LNCaP clone FGC (cell line): ENCODE measurements at regions not wholly inside any gene's neighbourhood (a gene's known extent, or its start where the extent isn't known, plus 50 kb on each side); places are given as distances from the start of the nearest gene placed in this dataset.

ENCODE experiments used
- DNase-seq: peaks from one replicate; pipeline ENCODE4 v3.0.0-alpha.2; 2011; ENCODE audit warnings: low read depth
- H3K4me3 ChIP-seq: 2 replicates; pipeline ENCODE4 v1.5.1; 2011; ENCODE audit warnings: mild to moderate bottlenecking, low read depth, low read length, control low read depth
- TF ChIP-seq, protein P1 (sequence below): IDR thresholded peaks from 2 replicates; pipeline ENCODE4 v1.5.1; 2012; ENCODE audit warnings: mild to moderate bottlenecking; ENCODE audit not compliant: control insufficient read depth, insufficient read depth; ENCODE audit errors: extremely low read depth

- DNase-seq = no peak
- TF ChIP-seq, protein P1, sequence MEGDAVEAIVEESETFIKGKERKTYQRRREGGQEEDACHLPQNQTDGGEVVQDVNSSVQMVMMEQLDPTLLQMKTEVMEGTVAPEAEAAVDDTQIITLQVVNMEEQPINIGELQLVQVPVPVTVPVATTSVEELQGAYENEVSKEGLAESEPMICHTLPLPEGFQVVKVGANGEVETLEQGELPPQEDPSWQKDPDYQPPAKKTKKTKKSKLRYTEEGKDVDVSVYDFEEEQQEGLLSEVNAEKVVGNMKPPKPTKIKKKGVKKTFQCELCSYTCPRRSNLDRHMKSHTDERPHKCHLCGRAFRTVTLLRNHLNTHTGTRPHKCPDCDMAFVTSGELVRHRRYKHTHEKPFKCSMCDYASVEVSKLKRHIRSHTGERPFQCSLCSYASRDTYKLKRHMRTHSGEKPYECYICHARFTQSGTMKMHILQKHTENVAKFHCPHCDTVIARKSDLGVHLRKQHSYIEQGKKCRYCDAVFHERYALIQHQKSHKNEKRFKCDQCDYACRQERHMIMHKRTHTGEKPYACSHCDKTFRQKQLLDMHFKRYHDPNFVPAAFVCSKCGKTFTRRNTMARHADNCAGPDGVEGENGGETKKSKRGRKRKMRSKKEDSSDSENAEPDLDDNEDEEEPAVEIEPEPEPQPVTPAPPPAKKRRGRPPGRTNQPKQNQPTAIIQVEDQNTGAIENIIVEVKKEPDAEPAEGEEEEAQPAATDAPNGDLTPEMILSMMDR = no peak
- H3K4me3 ChIP-seq = no peak overlapping the region
Measured at GRCh38 chr2:177084607-177085006, 128.0 kb upstream of the HNRNPA3 start.

GRCh38 chr2:177088529-177088928 lies 124.1 kb upstream of the HNRNPA3 start:
- TF ChIP-seq, protein P1 = no peak
- DNase-seq = no peak
- no peak overlapping the region for H3K4me3 ChIP-seq

DNA sequence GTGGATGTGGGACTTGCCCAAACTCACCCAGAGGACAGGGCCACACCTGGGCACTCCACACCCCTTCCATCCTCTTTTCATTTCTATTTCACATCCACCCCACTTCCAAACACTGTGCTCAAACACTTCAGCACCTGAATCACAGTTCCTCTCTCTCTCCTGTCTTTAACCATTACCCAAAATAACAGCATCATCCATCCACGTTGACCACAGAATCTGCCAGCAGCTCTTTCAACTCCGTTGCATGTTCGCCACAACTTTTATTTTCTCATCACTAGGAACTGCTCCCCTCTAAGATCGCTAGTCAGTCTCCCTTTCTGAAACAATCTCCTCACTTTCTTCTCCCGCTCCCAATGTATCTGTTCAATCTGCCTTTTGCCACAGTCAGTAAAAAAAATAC lies 121.6 kb upstream of the HNRNPA3 start:
- TF ChIP-seq, protein P1 = no peak
- no peak overlapping the region for H3K4me3 ChIP-seq
- no peak for DNase-seq

DNA sequence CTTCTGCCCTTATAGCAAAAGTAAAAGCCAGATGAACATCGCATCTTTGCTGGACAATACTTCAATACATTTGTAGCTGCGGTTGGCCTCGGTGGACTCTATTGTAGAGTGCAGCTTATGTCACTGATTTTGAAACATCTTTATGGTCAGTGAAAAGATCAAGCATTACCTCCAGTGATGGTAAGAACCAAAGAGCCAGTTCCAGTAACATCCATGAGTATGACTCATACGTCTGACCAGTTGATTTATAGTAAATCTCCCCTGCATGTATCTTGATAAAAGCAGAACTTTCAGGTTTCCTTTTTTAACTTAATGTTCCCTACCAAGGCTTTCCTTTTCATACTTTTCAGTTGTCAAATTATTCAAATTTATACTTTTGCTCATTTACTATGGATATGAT lies 119.2 kb upstream of the HNRNPA3 start:
- no peak for DNase-seq
- TF ChIP-seq, protein P1 = no peak
- no peak overlapping the region for H3K4me3 ChIP-seq

GRCh38 chr2:177098001-177098613 lies 114.5 kb upstream of the HNRNPA3 start:
- DNase-seq = no peak
- no peak overlapping the region for H3K4me3 ChIP-seq
- TF ChIP-seq, protein P1 = no peak

DNA sequence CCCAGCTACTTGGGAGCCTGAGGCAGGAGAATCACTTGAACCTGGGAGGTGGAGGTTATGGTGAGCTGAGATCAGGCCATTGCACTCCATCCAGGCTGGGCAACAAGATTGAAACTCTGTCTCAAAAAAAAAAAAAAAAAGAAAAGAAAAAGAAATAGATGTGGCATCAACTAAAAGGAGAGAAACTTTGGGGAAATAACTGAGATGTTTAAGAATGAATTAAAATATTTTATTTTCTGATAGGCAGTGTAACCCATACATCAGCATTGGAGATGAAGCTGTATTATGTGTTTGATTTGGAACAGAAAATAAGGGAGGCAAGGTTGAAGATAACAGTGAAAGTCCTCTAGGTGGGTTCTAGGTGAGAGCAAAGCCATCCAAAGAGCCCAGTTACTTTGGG lies 110.7 kb upstream of the HNRNPA3 start:
- TF ChIP-seq, protein P1 = no peak
- H3K4me3 ChIP-seq = no peak overlapping the region
- no peak for DNase-seq

DNA sequence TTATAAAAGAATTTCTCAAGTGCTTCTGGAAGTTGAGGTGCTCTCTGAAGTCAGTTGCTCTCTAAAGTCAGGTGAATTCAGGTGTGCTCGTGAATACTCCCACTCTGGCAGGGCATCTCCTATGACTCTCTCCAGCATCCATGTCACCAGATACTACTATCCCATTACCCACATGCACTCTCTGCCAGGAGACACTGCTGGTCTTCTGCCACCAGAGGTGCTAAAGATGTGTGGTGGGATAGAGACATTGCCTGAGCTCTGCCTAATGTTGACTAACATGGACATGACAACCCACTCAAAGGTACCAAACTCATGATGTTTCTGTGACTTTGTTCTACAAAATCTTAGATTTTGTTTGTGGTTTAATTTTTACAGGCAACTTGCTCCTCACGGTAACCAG lies 106.4 kb upstream of the HNRNPA3 start:
- no peak overlapping the region for H3K4me3 ChIP-seq
- DNase-seq = no peak
- TF ChIP-seq, protein P1 = no peak
